H7 (cell line): ENCODE measurements at regions not wholly inside any gene's neighbourhood (a gene's known extent, or its start where the extent isn't known, plus 50 kb on each side); places are given as distances from the start of the nearest gene placed in this dataset.
"Not testable (repeated sequence)": the region's sequence is repeated elsewhere in the genome, so short reads cannot be mapped to it uniquely, and the experiment has no call there.

Source experiments
- DNase-seq: peaks from one replicate; pipeline ENCODE4 v3.0.0; 2012
- H3K27me3 ChIP-seq: 2 replicates; pipeline ENCODE4 v1.6.0; 2011; ENCODE audit warnings: mild to moderate bottlenecking, low read length; ENCODE audit not compliant: control insufficient read depth, insufficient read depth
- H3K36me3 ChIP-seq: replicated peaks from 2 replicates; pipeline ENCODE4 v1.5.1; 2011; ENCODE audit warnings: low read length; ENCODE audit not compliant: control insufficient read depth, insufficient read depth
- H3K4me3 ChIP-seq: 2 replicates; pipeline ENCODE4 v1.5.1; 2011; ENCODE audit warnings: low read depth, mild to moderate bottlenecking, control low read depth, low read length, moderate library complexity; ENCODE audit not compliant: insufficient read depth

DNA sequence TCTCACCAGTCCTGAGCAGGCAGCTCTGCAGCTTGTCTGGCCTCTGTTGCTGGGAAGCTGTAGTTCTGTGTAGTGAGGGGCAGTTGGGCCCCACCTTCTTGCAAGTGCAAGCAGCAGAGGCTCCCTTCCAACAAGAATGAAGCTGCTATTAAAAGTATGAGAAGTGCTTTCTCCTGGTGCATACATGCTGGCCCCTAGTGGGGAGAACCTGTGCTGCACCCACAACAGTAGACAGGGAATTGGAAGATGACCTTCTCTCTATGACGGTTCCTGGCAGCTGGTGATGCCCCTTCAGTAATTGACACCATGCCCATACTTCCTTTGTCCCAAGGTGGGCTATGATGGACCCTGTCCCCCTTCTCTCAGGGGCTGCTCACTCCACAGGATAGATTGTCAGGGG is 141.5 kb downstream of the SPIN4 start:
- H3K36me3 ChIP-seq, DNase-seq, H3K27me3 ChIP-seq: not testable (repeated sequence)

DNA sequence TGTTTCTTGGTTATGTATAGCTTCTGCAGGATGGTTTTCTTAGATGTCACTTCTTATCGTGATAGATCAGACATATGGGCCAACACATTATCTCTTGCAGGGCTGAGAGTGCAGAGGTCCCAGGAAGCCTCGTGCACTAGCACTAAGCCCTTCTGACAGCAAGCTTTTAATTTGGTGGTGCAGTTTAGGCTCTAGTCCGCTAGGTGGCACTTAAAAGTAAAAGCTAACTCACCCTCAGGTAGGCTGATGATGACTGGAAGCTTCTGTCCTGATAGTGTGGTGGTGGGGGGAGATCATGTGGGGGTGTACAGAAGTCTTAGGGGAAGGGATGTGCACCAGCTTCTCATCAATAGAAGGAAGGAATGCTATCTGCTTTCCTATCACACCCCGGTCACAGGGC is 142.0 kb downstream of the SPIN4 start:
- not testable (repeated sequence) for H3K36me3 ChIP-seq, H3K27me3 ChIP-seq, H3K4me3 ChIP-seq, DNase-seq

More for the DNA sequence above, 141.5 kb downstream of the SPIN4 start:
- H3K4me3 ChIP-seq = not testable (repeated sequence)

DNA sequence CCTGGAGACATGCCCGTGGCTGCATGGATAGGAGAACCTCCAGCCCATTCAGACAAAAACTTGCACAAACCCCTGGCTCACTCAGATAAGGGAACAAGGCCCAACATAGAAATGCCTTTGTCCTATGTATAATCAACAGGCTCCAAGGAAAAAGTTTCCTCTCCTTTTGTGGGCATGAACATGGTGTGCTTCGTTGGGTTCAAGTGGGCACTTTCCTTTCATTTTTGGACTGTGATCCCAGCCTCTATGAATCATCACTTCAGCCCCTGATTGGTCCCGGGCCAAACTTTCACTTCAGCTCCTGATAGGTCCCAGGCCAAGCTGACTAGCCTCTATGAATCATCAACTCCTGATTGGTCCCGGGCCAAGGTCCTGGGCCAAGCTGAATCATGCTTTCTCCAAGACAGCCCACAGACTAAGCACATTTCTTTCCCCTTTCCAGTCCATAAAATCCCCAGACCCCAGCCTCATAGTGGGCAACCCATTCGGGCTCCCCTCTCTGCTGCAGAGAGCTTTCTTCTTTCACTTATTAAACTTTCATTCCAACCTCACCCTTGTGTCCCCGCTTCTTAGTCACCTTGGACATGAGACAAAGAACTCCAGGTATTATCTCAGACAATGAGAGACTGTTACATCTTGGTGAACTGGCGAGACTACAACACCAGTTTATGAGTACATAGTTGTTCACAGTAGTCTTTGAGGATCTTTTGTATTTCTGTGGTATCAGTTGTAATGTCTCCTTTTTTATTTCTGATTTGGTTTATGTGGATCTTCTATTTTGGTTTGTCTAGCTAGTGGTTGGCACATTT is 146.7 kb downstream of the SPIN4 start:
- not testable (repeated sequence) for DNase-seq, H3K27me3 ChIP-seq, H3K36me3 ChIP-seq, H3K4me3 ChIP-seq

DNA sequence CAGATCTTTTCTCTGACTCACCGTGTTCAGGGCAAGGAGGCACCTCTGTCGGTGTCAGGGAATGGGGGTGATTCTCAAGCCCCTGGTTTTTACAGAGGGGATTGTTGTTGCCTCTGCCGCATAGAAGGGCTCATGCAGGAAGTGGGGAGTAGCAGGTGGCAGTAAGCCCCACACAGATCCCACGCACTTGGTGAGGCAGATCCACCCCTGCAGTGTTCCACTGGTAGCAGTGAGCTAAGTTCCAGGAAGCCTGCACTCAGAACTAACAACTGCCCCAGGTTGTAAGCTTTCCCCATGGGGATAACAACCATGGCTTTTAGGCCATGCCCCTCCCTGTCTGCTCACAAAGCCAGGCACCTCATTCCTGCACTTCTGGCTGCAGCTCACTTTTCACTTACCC is 149.1 kb downstream of the SPIN4 start:
- not testable (repeated sequence) for H3K27me3 ChIP-seq, DNase-seq, H3K4me3 ChIP-seq, H3K36me3 ChIP-seq

DNA sequence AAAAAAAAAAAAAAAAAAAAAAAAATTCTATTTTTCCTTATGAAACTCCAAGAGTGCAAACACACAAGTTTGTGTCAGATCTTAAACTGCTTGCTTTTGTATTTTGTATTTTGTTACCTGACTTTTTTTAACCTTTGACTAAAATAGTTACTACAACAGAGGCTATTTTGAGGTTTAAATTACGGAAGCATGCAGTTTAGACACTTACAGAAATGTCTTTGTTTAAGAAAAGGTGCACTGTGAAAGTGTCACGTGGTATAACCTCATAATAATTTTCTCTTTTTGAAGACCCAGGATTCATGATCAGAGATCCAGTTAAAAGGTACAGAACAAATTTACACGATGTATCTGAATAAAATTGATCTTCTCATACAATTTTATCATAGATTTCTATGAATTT is 152.4 kb downstream of the SPIN4 start:
- H3K4me3 ChIP-seq, H3K27me3 ChIP-seq, H3K36me3 ChIP-seq, DNase-seq: not testable (repeated sequence)

DNA sequence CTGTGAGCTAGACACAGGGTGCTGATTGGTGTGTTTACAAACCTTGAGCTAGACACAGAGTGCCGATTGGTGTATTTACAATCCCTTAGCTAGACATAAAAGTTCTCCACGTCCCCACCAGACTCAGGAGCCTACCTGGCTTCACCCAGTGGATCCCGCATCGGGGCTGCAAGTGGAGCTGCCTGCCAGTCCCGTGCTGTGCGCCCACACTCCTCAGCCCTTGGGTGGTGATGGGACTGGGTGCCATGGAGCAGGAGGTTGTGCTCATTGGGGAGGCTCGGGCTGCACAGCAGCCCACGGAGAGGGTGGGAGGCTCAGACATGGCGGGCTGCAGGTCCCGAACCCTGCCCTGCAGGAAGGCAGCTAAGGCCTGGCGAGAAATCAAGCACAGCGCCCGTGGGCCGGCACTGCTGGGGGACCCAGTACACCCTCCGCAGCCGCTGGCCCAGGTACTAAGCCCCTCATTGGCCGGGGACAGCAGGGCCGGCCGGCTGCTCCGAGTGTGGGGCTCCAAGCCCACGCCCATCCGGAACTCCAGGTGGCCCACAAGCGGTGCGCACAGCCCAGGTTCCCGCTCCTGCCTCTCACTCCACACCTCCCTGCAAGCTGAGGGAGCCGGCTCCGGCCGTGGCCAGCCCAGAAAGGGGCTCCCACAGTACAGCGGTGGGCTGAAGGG is 158.6 kb downstream of the SPIN4 start:
- DNase-seq, H3K27me3 ChIP-seq: not testable (repeated sequence)

DNA sequence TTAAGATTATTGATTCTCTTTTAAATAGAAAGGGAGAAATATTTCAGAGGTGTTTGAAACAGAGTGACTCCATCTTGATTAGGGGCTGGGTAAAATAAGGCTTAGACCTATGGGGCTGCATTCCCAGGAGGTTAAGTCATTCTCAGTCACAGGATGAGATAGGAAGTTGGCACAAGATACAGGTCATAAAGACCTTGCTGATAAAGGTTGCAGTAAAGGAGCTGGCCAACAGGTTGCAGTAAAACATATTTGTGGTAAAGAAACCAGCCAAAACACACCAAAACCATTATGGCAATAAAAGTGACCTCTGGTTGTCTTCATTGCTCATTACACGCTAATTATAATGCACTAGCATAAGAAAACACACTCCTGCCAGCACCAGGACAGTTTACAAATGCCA is 165.0 kb downstream of the SPIN4 start:
- no peak overlapping the region for H3K4me3 ChIP-seq
- H3K36me3 ChIP-seq = no peaks in the 10 kb centered on the region
- H3K27me3 ChIP-seq = no peaks in the 10 kb centered on the region
- no peak for DNase-seq

More for the DNA sequence above, 158.6 kb downstream of the SPIN4 start:
- not testable (repeated sequence) for H3K36me3 ChIP-seq, H3K4me3 ChIP-seq

DNA sequence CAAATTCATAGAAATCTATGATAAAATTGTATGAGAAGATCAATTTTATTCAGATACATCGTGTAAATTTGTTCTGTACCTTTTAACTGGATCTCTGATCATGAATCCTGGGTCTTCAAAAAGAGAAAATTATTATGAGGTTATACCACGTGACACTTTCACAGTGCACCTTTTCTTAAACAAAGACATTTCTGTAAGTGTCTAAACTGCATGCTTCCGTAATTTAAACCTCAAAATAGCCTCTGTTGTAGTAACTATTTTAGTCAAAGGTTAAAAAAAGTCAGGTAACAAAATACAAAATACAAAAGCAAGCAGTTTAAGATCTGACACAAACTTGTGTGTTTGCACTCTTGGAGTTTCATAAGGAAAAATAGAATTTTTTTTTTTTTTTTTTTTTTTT is 171.3 kb downstream of the SPIN4 start:
- H3K27me3 ChIP-seq, H3K4me3 ChIP-seq, DNase-seq: not testable (repeated sequence)

DNA sequence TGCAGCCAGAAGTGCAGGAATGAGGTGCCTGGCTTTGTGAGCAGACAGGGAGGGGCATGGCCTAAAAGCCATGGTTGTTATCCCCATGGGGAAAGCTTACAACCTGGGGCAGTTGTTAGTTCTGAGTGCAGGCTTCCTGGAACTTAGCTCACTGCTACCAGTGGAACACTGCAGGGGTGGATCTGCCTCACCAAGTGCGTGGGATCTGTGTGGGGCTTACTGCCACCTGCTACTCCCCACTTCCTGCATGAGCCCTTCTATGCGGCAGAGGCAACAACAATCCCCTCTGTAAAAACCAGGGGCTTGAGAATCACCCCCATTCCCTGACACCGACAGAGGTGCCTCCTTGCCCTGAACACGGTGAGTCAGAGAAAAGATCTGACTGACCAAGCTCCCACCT is 174.6 kb downstream of the SPIN4 start:
- not testable (repeated sequence) for H3K27me3 ChIP-seq, DNase-seq, H3K36me3 ChIP-seq, H3K4me3 ChIP-seq

More for the DNA sequence above, 171.3 kb downstream of the SPIN4 start:
- not testable (repeated sequence) for H3K36me3 ChIP-seq

DNA sequence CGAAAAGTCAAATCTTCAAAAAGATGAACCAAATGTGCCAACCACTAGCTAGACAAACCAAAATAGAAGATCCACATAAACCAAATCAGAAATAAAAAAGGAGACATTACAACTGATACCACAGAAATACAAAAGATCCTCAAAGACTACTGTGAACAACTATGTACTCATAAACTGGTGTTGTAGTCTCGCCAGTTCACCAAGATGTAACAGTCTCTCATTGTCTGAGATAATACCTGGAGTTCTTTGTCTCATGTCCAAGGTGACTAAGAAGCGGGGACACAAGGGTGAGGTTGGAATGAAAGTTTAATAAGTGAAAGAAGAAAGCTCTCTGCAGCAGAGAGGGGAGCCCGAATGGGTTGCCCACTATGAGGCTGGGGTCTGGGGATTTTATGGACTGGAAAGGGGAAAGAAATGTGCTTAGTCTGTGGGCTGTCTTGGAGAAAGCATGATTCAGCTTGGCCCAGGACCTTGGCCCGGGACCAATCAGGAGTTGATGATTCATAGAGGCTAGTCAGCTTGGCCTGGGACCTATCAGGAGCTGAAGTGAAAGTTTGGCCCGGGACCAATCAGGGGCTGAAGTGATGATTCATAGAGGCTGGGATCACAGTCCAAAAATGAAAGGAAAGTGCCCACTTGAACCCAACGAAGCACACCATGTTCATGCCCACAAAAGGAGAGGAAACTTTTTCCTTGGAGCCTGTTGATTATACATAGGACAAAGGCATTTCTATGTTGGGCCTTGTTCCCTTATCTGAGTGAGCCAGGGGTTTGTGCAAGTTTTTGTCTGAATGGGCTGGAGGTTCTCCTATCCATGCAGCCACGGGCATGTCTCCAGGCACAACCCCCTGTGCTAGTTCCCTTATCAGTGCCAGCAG is 177.1 kb downstream of the SPIN4 start:
- H3K36me3 ChIP-seq, H3K27me3 ChIP-seq, DNase-seq, H3K4me3 ChIP-seq: not testable (repeated sequence)

DNA sequence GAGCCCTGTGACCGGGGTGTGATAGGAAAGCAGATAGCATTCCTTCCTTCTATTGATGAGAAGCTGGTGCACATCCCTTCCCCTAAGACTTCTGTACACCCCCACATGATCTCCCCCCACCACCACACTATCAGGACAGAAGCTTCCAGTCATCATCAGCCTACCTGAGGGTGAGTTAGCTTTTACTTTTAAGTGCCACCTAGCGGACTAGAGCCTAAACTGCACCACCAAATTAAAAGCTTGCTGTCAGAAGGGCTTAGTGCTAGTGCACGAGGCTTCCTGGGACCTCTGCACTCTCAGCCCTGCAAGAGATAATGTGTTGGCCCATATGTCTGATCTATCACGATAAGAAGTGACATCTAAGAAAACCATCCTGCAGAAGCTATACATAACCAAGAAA is 181.7 kb downstream of the SPIN4 start:
- H3K27me3 ChIP-seq, DNase-seq, H3K4me3 ChIP-seq, H3K36me3 ChIP-seq: not testable (repeated sequence)

DNA sequence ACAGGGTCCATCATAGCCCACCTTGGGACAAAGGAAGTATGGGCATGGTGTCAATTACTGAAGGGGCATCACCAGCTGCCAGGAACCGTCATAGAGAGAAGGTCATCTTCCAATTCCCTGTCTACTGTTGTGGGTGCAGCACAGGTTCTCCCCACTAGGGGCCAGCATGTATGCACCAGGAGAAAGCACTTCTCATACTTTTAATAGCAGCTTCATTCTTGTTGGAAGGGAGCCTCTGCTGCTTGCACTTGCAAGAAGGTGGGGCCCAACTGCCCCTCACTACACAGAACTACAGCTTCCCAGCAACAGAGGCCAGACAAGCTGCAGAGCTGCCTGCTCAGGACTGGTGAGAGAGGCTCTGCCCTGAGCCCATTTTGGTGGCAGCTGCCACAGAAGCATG is 182.2 kb downstream of the SPIN4 start:
- DNase-seq, H3K4me3 ChIP-seq, H3K27me3 ChIP-seq, H3K36me3 ChIP-seq: not testable (repeated sequence)

DNA sequence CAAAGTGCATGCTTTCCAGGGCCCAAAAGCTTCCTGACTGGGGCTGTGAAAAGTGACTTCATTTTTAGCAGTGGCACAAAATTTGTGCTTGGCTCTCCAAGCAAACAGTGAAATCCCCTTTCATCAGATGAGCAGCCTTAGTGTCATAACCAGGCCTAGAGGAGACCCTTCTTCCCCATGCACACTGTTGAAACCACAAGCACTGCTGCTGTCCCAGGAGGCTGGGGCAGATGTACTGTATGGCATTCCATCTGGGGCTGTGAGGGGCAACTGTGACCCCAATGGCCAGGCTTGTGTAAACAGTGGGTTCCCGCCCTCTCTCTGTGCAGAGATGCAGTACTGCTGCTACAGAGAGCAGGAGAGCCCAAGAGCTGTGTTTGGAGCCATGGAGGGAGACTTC is 184.1 kb downstream of the SPIN4 start:
- not testable (repeated sequence) for H3K4me3 ChIP-seq, H3K27me3 ChIP-seq, DNase-seq, H3K36me3 ChIP-seq

DNA sequence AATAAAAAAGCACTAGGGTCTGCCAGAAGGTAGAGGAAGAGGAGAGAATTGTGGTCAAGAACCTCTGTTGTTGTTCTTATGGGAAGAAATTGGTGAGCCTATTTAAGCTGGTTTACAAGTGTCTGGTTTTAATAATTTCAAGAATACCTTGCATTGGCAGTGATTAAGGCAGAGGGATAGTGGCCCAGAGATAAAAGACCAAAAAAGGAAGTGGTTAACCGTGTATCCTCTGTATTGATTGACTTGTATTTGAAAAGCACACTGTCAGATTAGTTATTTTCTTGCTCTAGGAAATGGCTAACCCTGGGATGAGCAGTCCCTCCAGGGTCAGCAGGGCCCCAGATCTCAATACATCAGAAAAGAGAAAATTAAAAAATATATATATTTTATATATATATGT is 190.1 kb downstream of the SPIN4 start:
- H3K27me3 ChIP-seq, H3K36me3 ChIP-seq, H3K4me3 ChIP-seq, DNase-seq: not testable (repeated sequence)

DNA sequence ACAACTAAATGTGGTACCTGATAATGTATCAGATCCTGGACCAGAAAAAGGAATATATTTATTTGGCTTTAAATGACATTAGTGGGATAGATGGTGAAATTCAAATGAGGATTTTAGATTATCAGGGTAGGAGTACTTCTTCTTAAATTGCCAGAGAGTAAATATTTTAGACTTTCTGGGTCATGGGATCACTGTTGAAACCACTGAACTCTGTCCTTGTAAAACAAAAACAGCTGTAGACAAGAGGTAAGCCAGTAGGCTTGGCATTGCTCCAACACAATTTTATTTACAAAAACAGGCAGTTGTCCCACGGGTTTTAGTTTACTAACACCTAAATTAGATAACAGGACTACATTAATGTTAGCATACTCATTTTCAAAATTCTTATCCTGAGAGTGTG is 190.8 kb downstream of the SPIN4 start:
- not testable (repeated sequence) for H3K4me3 ChIP-seq, H3K27me3 ChIP-seq, H3K36me3 ChIP-seq, DNase-seq
